ENCODE measurements at regions not wholly inside any gene's neighbourhood (a gene's known extent, or its start where the extent isn't known, plus 50 kb on each side); places are given as distances from the start of the nearest gene placed in this dataset.
"Not testable (repeated sequence)": the region's sequence is repeated elsewhere in the genome, so short reads cannot be mapped to it uniquely, and the experiment has no call there.

DNA sequence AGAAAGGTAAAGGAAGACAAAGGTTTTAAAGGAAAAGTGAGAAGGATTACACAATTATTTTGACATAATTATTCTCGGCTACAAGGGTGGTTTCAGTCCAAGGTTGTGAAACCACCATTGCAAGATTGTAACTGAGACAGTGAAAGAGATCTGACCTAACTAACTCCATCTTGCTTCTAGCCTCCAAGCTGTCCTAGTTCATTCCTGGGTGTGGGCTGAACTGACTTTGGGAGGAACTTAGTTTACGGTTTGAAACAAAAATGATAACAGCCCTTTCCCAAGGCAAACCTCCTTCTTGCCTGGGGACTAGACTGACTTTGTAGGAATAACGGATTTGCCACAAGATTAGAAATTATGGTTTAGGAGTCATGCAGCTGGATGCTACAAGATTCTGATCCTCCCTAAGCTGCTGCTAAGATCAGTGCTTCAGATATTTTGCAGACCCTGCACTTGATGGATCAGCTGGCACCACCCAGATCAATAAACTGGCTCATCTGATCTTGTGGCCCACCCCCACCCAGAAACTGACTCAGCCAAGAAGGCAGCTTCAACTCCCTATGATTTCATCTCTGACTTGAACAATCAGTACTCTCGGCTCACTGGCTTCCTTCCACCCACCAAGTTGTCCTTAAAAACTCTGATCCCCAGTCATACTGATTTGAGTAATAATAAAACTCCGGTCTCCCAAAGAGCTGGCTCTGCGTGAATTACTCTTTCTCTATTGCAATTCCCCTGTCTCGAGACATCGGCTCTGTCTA, 57.7 kb upstream of the AADACL2 start:
- DNase-seq = no peak

DNA sequence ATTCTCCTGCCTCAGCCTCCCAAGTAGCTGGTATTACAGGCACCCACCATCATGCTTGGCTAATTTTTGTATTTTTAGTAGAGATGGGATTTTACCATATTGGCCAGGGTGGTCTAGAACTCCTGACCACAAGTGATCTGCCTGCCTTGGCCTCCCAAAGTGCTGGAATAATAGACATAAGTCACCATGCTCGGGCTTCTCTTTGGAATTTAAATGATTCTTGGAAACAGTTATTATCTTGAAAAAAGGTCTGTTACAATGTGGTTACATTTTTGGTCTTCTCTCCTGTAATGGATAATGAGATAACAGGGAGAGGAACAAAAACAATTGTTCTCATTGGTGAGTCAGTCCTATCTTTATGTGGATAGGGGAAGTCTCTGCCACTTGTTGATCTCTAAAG, 59.8 kb upstream of the AADACL2 start:
- no peak for DNase-seq

DNA sequence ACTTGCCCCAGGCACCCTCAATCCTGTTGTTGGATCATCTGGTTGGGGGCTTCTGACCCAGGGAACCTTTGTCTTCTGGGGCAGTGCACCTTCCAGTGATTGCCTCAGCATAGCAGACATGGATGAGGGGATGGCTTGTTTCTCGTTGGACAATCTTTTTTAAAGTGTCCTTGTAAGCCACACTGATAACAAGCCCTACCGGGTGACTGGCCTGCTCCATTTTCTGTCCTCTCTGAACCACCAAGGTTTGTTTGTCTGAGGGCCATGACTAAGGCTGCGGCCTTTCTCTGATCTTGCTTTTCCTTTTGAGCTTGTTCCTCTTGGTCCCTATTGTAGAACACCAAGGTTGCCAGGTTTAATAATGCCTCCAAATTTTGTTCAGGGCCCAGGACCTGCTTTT, 66.0 kb upstream of the AADACL2 start:
- not testable (repeated sequence) for DNase-seq

DNA sequence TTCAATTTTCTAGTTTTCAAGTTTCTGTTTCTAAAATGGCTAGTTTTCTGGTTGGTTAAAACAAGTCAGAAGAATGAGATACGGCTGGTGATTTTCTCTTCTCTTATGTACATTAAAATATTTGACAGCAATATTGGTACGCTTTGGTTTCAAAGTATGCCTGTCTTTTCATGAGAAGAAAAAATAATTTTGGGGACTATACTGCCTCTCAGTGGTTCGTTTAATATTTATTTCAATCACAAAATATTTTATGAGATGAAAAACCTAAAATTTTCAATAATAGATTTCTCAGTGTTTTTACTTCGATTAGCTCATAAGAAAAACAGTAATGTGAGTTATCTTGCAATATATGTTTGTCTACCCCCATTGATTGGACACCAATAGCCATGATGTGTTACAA, 72.8 kb upstream of the AADACL2 start:
- no peak for DNase-seq

DNA sequence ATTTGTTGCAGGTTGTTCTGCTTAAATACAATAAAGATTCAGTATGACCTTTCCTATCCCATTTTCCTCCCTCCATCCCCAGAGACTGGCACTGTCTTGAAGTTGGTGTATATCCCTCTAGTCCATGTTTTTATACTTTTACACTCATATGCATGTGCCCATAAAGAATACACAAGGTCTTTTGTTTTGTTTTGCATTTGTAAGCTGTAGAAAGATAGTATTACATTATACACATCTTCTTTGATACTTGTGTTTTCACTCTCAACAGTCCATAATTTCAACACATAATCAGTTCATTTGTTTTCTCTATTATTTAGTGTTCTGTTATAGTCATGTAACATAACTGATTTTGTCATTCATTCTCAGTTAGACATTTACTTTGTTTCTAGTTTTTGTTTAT, 88.7 kb upstream of the AADACL2 start:
- DNase-seq = no peak

DNA sequence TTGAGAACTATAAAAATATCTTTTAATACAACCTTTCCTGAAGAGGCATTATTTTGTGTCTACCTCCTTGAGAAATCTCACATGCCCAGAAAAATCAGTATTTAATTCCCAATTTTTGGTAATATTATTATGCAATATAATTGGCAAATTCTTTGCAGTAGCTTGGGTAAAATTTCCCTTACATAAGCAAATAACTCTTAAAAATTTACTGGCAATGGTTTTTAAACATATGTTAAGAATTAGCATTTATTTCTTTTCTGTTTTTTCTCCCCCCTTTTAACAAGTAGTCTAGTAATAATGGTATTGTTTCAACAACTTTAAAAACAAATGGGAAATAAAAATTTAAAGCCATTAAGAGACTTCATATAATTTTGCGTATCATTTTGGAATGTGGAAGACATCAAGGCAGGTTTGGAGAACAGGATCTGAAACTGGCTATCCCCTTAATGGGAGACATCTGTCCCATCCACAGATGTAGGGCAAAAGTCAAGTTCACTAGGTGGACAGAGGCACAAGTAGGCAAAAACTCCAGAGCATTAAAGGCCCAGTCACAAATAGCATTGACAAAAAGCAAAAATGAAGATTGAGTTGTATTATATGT, 89.6 kb upstream of the AADACL2 start:
- DNase-seq = no peak

DNA sequence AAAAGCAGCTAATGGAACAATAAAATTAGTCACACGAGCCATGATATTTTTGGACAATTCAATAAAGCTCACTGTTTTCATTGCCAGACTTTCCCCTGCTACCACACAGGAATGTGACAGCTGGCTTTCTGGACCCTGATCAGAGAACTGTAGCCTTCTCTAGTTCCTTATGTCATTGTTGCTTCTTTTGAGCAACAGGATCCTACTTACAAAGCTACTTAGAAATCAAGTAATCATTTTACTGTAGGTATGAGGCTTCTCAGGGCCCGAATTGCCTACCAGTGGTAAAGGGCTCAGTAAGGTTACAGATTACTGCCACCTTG, 94.3 kb upstream of the AADACL2 start:
- no peak for DNase-seq

DNA sequence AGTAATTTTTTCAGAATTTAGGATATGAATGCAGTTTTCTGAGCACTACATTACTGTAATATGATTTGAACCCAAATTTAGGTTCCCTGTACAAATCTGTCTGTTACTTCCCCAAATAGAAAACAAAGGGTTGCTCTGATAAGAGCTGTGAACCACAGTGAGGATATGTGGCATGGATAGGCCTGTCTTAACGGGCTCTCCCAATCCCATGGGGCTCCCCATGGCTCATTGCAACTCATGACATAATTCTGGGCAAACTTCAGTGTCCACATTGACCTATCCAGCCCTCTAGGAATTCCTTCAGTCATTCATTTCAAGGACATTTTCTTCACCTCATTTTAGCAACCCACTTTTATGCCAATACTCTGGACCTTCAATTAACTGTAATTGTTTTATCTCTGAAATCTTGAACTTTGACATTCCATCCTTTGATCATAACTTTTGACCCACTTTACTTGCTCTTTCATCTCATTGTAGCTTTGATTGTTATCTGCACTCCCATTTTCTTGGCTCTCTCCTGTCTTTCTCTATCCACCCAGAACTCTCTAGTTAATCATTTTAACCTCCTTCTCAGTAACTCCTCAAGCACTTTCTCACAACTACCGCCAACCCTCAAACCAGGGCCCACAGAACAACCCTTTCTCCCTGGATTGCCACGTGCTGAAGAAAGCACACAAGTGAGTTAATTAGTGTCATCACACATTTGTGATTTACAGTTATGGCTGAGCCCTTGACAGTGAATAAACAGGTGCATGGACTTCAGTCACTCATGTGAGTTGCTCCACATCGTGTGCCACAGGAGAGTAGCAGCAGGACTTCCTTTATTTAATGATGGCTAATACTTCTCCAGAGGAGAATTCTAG, 94.9 kb upstream of the AADACL2 start:
- no peak for DNase-seq

DNA sequence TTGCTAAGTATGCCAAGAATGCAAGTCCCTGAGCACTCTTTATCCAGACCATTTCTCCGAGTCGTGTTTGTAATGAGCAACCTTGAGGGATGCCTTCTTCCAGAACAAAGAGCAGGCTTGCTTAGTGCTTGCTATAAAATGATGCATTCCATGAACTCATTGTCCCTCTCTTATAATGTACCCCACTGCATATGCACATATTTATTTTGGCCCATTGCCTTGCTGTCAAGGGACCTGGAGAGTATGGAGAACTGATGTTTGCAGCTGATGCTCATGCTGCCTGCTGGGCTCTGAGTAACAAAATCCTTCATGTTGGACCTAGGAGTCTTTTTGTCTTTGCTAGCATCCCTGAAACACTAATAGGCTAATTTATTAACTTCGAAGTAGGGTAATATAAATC, 97.8 kb upstream of the AADACL2 start:
- no peak for DNase-seq

DNA sequence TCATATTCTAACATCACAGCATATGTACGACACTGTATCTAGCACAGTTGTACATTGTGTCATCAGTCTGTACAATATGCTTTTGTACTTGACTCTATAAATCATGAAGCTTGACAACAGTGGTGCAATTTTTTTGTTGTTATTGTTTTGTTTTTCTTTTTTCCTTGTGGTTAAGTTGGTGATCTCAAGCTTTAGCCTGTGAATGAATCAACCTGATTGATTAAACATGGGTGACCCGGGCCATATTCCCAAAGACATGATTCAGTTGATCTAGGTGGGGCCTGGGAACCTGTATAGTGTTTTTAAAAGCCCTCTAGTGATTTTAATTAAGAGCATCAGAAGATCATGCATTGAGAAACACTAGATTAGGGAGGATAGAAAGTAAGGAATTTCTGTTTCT, 101.8 kb upstream of the AADACL2 start:
- no peak for DNase-seq

DNA sequence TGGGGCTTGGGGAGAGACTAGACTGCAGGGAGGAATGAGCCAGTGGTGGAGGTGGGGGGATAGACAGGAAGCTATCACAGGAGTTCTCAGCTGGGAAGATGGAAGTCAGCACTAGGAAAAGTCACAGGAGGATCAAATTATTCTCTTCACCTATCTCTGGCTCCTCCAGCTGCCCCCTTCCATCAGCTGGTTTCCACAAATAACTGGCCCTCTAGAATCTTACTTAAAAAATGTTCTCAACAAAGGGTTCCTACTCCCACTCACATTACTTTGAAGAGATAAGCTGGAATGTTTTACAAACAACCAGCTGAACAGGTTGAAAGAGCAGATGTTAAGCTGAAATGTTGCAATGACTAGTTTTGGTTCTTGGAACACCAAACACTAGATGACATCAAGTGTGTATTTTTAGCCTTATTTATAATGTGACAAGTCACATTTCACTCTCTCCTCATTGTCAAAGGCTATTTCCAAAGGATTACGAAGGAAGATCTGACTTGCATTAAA, 102.7 kb upstream of the AADACL2 start:
- no peak for DNase-seq

DNA sequence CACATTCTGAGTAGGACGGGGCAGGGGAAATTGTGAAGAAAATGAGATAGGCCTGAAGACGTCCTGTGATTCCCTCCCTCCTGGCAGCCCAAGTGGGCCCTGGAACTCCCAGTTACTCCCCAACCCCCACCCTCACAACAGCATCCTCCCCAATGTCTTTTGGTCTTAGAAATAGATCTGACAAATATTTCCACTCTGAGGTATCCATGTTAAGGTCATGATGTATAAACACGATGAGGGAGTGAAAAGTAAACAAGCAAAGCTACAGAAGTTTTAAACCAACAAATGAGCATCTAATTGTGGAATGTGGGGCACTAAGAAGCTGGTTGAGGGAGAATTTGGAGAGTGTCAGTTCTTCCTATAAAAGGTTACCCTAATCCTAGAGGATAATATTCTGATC, 103.7 kb upstream of the AADACL2 start:
- DNase-seq = no peak

DNA sequence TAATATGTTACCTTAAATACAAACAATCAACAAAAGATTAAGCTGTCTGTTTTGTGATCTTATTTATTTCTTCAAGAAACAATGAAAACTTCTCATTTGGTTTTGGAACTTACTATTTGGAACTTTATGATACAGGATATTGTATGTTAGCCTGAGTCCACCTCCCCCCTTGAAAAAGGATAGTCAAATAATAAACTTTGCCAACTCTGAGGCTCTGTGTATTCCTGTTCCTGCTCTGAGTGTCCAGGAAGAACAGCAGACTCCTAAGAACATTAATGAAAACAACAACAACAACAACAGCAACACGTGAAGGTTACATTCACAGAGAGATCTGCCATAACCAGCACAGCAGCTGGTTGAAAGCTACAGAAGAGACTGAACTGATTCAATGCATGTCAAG, 108.1 kb upstream of the AADACL2 start:
- DNase-seq = no peak

DNA sequence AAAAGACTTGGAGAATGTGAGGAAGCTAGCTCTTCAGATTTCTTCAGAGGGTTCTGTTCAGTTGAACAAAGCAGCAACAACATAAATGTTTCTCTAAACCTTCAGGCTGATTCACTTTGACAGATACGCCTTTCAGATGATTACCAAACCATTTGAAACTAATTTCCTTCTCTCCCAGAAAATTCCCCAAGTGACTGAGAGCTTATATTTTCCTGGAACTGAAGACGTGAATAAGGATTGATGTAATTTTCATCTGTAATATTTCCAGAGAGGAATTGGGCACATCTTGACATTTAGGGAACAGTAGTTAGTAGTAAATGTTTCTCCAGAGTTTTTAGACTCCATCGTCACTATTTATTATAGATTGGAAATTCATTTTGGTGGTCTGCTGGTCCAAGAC, 108.6 kb upstream of the AADACL2 start:
- no peak for DNase-seq

DNA sequence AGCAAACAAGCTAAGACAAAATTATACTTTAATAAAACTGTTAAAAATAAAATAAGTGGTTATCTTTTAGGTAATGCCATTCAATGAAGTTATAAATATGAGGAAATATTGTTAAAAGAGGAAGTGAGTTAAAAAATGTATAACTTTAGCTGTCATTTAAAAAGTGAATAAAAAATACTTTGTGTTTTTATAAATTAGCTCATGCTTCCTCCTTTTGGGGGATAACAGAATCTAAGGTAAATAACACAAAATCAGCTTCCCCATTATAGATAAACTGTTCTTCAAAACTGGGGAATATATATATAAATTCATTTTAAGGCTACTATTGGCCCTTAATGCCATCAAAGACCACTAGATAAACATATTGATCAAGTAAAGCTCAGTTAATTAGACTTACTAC, 113.7 kb upstream of the AADACL2 start:
- DNase-seq = no peak

DNA sequence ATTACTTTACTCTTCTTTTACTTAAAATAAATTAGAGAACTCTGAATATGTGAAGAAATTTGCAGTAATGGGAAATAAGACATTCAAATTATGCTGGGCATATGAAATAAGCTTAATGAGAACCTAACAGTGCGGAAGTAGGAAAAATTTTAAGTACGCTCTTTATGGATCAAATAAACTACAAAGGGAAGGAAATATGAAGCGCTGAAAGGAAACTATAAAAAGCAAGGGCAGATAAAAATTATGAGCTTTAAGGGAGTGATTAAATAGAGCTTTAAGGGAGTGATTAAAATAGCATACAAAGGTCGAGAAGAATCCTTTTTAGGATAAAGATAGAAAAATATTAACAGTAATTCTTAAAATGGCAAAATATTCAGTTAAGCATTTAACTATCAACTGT, 118.3 kb upstream of the AADACL2 start:
- no peak for DNase-seq

DNA sequence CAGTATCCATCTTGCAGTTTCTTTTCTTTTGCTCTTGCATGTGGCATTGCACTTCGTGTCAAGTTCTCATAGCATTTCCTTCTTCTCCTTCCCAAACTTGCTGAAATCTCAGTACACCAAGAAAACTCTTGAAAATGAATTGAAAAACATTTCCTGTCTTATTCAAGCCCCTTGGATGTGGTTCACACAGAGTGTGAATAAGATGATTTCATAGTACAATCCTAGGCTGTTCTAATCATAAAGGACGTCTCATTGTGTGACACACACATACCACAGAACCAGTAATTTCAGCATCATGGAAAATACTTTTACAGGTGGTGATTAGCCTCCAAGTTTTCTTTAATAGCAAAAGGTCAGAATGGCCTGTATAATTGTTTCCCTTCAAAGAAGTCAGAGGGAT, 121.6 kb upstream of the AADACL2 start:
- no peak for DNase-seq

DNA sequence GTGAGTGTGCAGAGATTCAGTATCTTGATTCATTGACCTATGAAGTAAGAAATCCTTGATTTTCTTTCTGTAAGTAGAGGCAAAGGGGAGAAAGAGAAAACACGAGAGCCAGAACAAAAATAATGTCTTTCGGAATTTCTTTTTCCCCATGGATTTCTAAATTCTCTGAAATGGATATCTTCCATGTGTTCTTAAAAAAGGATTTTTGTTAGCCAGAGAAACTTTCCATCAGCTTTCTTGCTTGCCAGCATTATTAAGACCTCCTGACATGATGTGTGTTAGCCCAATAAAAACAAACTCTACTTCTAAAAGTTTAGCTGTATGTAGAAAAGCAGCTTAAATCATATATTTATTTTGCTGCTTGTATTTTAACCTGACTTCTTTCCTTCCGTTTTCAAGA, 122.3 kb upstream of the AADACL2 start:
- no peak for DNase-seq

DNA sequence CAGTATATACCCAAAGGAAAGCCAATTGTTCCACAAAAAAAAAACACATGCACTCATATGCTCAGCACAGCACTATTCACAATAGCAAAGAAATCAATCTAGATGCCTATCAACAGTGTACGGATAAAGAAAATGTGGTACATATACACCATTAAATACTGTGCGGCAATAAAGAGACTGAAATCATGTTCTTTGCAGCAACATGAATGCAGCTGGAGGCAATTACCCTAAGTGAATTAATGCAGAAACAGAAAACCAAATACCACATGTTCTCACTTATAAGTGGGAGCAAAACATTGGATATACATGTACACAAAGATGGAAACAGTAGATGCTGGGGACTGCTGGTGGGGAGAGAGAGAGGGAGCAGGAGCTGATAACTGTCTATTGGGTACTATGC, 124.2 kb upstream of the AADACL2 start:
- no peak for DNase-seq

DNA sequence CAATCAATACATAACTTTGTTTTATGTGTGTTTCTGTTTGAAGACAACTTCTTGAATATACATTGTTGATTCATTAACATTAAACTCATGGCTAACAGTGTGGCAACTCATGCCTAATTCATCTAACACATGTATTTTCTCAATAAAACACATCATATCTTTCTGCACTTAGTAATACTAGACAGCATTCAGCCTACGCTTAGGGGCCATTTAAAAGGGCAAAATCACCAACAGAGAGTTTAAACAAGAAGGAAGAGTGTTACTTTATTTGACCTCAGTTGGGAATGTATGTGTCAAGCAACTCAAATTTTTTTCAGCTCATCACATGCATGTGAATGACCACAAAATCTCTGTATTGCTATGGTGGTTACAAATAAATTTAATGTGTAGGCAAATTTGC, 128.8 kb upstream of the AADACL2 start:
- no peak for DNase-seq

DNA sequence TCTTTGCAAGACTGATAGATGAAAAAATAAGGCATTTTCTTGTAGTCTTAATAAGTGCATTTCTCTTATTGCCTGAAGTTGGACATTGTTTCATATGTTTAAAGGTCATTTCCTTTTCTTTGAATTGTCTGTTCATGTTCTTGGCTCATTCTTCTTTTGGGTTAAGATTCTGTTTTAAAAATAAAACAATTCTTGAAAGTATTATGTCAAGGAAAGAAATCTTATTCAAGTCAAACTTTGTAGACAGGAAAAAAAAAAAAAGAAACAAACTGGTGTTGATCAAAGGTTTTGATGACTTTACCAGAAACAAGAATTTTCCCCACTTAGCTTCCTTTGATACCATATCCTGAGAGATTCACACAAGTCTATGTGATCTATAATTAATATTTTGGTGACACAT, 132.9 kb upstream of the AADACL2 start:
- no peak for DNase-seq

DNA sequence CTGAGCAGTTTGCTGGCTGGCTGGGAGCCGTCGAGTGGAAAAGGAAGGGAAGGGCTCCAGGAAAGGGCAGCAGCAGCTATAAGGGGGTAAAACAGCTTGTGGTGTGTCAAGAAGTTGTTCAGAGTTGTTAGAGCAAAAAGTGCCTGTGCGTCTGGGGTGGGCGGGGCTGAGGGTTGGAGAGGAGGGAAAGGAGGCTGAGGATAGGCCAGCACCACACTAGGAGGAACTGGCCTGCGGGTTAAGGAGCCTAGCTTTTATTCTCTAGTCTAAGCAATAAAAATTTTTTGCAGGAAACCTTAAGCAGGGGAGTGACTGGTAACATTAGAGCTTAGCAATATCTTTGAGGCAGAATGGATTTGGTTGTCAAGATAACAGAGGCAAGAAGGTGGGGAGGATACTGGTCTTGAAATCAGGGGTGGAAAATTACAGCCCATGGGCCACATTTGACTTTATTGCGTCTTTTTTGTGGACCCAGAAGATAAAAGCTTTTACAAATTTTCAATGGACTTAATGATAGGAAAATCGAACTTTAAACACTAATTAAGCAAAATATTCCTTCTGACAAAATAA, 134.5 kb upstream of the AADACL2 start:
- no peak for DNase-seq

DNA sequence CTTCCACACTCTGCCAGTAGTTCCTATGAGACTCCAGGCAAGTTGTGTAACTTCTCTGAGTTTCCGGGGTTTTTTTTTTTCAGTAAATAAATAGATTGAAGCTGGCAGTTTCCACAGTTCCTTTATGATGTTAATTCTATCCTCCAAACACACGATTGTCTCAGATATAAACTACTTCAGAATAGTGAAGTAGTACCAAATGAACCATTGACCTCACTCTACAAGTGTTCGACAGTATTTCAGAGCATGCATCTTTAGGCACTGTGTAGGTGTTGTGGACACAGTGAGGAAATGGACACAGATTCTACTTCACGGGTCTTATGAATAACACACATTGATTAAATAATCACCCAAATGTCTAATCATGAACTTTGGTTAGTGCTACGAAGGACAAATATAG, 136.1 kb upstream of the IGSF10 start:
- no peak for DNase-seq

DNA sequence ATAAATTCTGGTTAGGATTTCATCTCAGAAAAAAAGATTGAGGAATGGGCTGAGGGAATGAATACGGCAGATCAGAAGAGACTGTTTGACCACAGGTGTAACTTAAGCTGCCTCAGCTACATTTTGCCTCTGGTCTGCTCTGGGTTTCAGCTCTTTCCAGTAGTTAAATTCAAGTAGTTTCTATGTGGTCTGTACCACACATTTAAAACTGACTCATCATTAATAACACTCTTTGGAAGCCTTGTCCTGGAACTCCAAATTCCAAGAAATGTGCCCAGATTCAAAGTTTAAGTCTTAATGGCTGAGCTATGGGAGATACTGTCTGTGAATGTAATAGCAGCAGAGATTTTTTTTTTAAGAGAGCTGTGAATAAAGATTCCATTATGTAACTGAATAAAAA, 133.1 kb upstream of the IGSF10 start:
- no peak for DNase-seq
